ENCODE measurements at regions not wholly inside any gene's neighbourhood (a gene's known extent, or its start where the extent isn't known, plus 50 kb on each side); places are given as distances from the start of the nearest gene placed in this dataset.

DNA sequence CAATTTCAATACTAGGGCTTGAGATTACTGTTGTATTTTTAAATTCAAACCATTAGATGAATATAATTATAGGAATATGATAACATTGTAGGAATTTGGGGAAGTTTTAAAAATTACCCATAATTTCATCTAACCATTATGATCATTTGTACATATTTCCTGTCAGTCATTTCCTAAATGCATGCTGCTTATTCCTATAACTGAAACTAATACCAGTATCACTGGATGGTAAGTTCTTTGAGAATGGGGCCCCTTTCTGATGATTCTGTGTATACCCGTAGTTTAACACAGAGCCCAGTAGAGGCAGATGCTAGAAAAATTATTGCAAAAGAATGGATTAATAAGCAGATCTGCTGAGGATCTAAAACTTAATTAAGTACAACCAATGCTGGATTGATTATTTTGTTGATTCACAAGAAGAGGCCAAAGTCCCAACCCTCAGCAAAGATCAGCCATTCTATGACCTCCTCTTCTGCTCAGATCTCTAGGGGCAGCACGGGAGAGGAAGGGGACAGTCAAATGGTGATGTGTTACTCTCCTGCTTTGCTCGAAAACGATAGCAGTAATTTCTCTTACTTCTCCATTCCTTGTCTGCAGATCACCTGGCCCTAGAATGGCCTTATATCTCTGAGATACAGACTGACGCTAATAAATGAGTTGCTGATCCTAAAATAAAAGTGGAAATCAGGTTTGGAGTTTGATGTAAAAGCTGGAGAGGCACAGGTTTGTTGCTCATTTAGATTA is 69.5 kb upstream of the PELI1 start:
- Histone ChIP-seq H3K4me1 (replicated peaks in 1 of 2) (peaks cover 14 to 18% of the 10 kb centered on the region in 2 donors), H3K27ac (no peak overlapping the region), H3K4me3 (no peak overlapping the region)
- peak in 1 of 8 experiments; percentile 35 for ATAC-seq (replicated peaks in 6 of 8)
- in situ Hi-C loops (cut with MboI; ENCODE audit: low pct_unique_long_range_greater_than_20kb in 2 of 9, low sequenced_read_pairs in 9 of 9, unreplicated experiment in 9 of 9) = no loop called here
- 79 to 100% (median 85%) methylated on average over 1 to 5 of the region's 5 CpGs; no CpG with 5 or more reads in 1 of the 10 experiments for WGBS, 10 experiments

GRCh38 chr2:64214281-64215115 is 70.3 kb upstream of the PELI1 start:
- 11 to 59% (median 45%) methylated on average over 1 to 5 of the region's 5 CpGs for WGBS, 10 experiments

DNA sequence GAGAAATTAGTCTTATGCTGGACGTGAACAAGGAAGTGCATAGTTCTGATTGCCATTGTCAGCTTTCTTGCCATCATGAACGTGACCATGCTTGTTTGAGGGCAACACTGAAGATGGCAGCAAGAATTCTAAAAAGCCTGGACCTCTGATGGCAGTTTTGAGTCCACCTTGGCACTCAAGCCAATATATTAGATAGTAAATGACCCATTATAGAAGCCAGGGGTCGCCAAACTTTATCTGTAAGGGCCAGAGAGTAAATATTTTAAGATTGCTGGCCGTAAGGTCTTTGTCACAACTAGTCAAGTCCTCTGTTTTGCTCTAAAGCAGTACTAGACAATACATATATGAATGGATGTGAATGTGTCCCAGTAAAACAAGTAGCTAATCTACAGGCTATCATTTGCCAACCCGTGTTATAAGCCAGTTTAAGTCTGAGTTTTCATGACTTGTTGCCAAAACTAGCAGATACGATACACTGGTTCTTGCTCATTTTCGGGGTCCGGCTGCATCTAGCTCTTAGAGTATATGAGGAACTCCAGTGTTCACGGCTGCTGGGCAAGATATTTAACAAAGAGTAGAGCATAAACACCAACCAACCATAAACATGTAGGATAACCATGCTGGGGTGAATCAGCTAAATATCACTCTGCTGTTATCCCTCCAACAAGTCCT is 73.1 kb upstream of the PELI1 start:
- in situ Hi-C loops (cut with MboI; ENCODE audit: low pct_unique_long_range_greater_than_20kb in 2 of 9, low sequenced_read_pairs in 9 of 9, unreplicated experiment in 9 of 9) = no loop called here

More at GRCh38 chr2:64214281-64215115, 70.3 kb upstream of the PELI1 start:
- H3K4me3 ChIP-seq = no peak overlapping the region
- H3K4me1 ChIP-seq (replicated peaks in 1 of 2) = peaks cover 14 to 18% of the 10 kb centered on the region in 2 donors
- in situ Hi-C loops (cut with MboI; ENCODE audit: low pct_unique_long_range_greater_than_20kb in 2 of 9, low sequenced_read_pairs in 9 of 9, unreplicated experiment in 9 of 9) = no loop called here
- no peak overlapping the region for H3K27ac ChIP-seq
- ATAC-seq (replicated peaks in 6 of 8) = peak; percentile 53 to 87 (median 72)

GRCh38 chr2:64218137-64218802 is 74.0 kb upstream of the PELI1 start:
- in situ Hi-C loops (cut with MboI; ENCODE audit: low pct_unique_long_range_greater_than_20kb in 2 of 9, low sequenced_read_pairs in 9 of 9, unreplicated experiment in 9 of 9) = no loop called here
- Histone ChIP-seq H3K27ac (no peak overlapping the region), H3K4me1 (replicated peaks in 1 of 2) (peaks cover 49% of the 10 kb centered on the region in 2 donors), H3K4me3 (no peak overlapping the region)
- ATAC-seq (replicated peaks in 6 of 8) = peak in 1 of 8 experiments; percentile 16
- 14 to 100% (median 61%) methylated on average over 1 to 4 of the region's 4 CpGs; no CpG with 5 or more reads in 1 of the 10 experiments for WGBS, 10 experiments

More for the DNA sequence above, 73.1 kb upstream of the PELI1 start:
- 77 to 91% (median 83%) methylated on average over 5 to 8 of the region's 9 CpGs; no CpG with 5 or more reads in 3 of the 10 experiments for WGBS, 10 experiments
- Histone ChIP-seq H3K4me3 (no peak overlapping the region), H3K4me1 (replicated peaks in 1 of 2) (peaks cover 39 to 43% of the 10 kb centered on the region in 2 donors), H3K27ac (no peak overlapping the region)
- no peak for ATAC-seq (replicated peaks in 6 of 8)

- in situ Hi-C loops (cut with MboI; ENCODE audit: low pct_unique_long_range_greater_than_20kb in 2 of 9, low sequenced_read_pairs in 9 of 9, unreplicated experiment in 9 of 9) = no loop called here
- ATAC-seq (replicated peaks in 6 of 8) = no peak
- Histone ChIP-seq H3K4me1 (replicated peaks in 1 of 2) (peaks cover 43 to 44% of the 10 kb centered on the region in 2 donors), H3K4me3 (no peak overlapping the region), H3K27ac (no peak overlapping the region)
- WGBS, 10 experiments = 50 to 100% (median 80%) methylated on average over 1 to 2 of the region's 2 CpGs; no CpG with 5 or more reads in 2 of the 10 experiments
Observed at GRCh38 chr2:64219149-64219548, 74.9 kb upstream of the PELI1 start.

DNA sequence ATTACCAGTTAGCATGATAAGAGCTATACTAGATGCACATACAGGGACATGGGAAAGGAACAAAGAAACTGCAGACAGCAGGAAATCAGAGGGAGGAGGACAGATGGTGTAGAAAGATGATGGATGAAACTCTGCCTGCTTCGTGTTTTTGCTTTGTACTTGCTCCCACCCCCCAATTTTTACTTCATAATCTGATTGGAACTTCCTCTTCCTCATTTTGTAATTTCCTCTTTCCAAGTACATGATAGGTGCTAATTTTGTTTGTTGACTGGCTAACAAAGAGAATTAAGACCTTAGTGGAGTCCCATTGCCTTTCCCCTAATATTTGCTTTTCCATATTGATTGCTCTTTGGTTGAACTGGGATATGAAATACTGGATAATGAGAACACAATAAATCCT is 76.0 kb upstream of the PELI1 start:
- no peak for ATAC-seq (replicated peaks in 6 of 8)
- no peak overlapping the region for H3K4me3 ChIP-seq
- H3K4me1 ChIP-seq (replicated peaks in 1 of 2) = peaks cover 36 to 37% of the 10 kb centered on the region in 2 donors
- in situ Hi-C loops (cut with MboI; ENCODE audit: low pct_unique_long_range_greater_than_20kb in 2 of 9, low sequenced_read_pairs in 9 of 9, unreplicated experiment in 9 of 9) = no loop called here
- H3K27ac ChIP-seq = peak overlapping the region; percentile 2 to 41
- WGBS, 10 experiments = 0 to 80% (median 33%) methylated on average over 1 of the region's 1 CpG; no CpG with 5 or more reads in 4 of the 10 experiments

DNA sequence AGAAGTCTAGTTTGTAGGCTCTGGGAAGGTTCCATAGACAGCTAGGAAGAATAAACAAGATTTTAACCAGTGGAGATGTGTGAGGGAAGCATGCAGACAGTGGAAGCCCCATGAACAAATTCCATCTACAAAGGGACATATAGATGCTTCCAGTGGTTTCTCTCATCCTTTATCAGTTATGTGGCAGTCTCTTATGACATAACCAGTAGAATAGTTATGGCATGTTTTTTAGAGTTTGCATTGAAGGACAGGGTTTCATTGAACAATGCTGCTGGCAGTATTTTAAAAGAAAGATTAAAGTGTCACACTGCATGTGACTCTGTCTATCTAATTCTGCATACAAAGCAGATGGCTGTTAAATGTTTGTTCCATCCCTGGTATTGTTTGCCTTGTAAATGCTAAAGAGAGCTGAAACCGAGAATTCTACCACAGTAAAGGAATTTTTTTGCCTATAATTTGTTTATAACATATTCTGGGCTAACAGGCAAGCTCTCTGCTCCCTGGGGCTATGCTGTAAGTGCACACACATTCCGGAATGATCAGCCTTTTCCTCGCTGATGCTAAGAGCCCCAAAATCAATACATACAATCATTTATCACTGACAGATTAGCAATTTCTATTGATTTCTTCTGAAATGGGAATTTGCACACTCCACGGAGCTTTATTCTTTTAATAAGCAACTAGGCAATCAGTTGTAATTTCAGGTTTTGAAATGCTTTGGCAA is 76.8 kb upstream of the PELI1 start:
- 36 to 70% (median 45%) methylated on average over 1 to 4 of the region's 4 CpGs; no CpG with 5 or more reads in 1 of the 10 experiments for WGBS, 10 experiments
- peak in 6 of 8 experiments; percentile 54 to 87 (median 77) for ATAC-seq (replicated peaks in 6 of 8)
- in situ Hi-C loops (cut with MboI; ENCODE audit: low pct_unique_long_range_greater_than_20kb in 2 of 9, low sequenced_read_pairs in 9 of 9, unreplicated experiment in 9 of 9) = no loop called here
- Histone ChIP-seq H3K4me1 (replicated peaks in 1 of 2) (peaks cover 36 to 37% of the 10 kb centered on the region in 2 donors), H3K4me3 (no peak overlapping the region), H3K27ac (peak overlapping the region; percentile 73 to 82)

DNA sequence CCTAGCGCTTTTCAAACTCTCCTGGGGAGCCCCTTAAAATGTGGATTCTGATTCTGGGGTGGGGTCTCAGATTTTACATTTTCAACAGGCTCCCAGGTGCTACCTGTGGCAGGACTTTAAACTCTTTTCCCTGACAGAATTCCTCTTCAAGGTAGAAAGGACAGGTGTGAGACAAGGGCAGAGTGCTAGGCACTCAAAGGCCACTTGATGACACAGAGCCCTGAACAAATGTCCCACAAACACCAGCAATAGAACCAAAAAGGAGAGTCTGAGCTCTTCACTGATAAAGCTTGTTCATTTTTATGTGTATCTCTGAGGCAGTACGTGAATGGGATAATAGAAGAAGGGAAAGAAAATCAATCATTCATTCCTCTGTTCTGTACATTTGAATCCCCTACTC is 77.7 kb upstream of the PELI1 start:
- peak in 1 of 8 experiments; percentile 8 for ATAC-seq (replicated peaks in 6 of 8)
- Histone ChIP-seq H3K4me1 (replicated peaks in 1 of 2) (peaks cover 36 to 37% of the 10 kb centered on the region in 2 donors), H3K4me3 (no peak overlapping the region), H3K27ac (peak overlapping the region; percentile 23 to 82)
- in situ Hi-C loops (cut with MboI; ENCODE audit: low pct_unique_long_range_greater_than_20kb in 2 of 9, low sequenced_read_pairs in 9 of 9, unreplicated experiment in 9 of 9) = no loop called here
- 75 to 92% (median 84%) methylated on average over 1 to 2 of the region's 2 CpGs; no CpG with 5 or more reads in 4 of the 10 experiments for whole genome bisulfite sequencing, 10 experiments

DNA sequence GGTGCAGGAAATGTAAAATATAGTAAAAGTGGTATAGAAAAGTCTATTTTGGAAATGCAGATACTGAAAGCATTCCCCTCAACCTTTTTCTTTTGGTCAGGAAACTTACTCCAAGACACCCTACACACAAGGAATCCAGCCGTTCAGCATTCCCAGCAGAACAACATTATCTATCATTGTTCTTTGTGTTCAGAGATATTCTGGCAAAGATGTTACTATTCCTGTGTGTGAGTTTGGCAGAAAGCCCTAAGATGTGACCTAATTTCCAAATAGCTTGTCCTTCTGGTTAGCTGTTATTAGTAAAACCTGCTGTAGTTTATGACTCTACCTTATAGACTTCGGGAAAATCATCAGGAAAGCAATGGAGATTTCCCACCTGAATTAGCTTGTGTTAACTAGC is 78.1 kb upstream of the PELI1 start:
- peak in 1 of 8 experiments; percentile 56 for ATAC-seq (replicated peaks in 6 of 8)
- no peak overlapping the region for H3K4me3 ChIP-seq
- peak overlapping the region in 1 of 2 donors; percentile 82 for H3K27ac ChIP-seq
- WGBS, 10 experiments = 14 to 100% (median 75%) methylated on average over 1 to 2 of the region's 2 CpGs; no CpG with 5 or more reads in 2 of the 10 experiments
- peaks cover 39 to 40% of the 10 kb centered on the region in 2 donors for H3K4me1 ChIP-seq (replicated peaks in 1 of 2)
- in situ Hi-C loops (cut with MboI; ENCODE audit: low pct_unique_long_range_greater_than_20kb in 2 of 9, low sequenced_read_pairs in 9 of 9, unreplicated experiment in 9 of 9) = no loop called here

DNA sequence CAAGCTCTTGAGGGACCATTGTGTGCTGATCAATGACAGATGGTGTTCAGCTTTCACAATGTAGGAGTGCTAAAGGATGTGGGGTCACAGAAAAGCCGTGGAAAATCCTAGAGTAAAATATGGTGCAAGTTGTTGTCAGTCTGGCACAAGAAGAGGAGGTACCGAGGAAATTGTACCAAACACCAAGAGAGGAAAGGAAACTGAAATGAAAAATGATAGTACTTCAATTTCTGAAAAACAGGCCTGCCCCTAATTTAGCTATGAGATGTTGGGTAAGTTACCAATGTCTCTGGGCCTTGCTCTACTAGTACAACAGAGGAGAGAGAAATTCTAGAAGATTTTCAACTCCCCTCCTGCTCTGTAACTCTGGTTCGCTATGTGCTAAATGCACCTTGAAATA is 78.8 kb upstream of the PELI1 start:
- peak overlapping the region in 1 of 2 donors; percentile 26 for H3K27ac ChIP-seq
- 0 to 85% (median 50%) methylated on average over 1 to 3 of the region's 3 CpGs; no CpG with 5 or more reads in 3 of the 10 experiments for whole genome bisulfite sequencing, 10 experiments
- H3K4me1 ChIP-seq (replicated peaks in 1 of 2) = peaks cover 43 to 45% of the 10 kb centered on the region in 2 donors
- H3K4me3 ChIP-seq = no peak overlapping the region
- in situ Hi-C loops (cut with MboI; ENCODE audit: low pct_unique_long_range_greater_than_20kb in 2 of 9, low sequenced_read_pairs in 9 of 9, unreplicated experiment in 9 of 9) = no loop called here
- ATAC-seq (replicated peaks in 6 of 8) = peak in 1 of 8 experiments; percentile 3

DNA sequence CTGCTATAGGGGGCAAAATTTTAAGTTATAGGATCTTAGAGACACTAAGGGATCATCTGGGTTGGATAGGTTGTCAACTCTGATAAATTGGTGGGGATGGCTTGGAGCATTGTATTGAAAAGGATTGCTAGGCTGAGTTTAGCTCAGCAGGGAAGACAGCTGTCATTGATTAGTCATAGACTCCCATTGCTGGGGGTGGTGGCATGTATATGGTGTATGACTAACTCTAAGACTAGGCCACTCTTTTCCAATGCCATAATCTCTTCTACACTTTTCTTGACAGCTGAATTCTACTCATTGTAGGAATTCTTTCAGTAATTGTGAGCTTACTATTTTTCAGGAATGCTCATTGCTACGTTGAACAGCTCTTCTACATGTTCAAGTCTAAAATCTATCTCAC is 81.3 kb upstream of the PELI1 start:
- in situ Hi-C loops (cut with MboI; ENCODE audit: low pct_unique_long_range_greater_than_20kb in 2 of 9, low sequenced_read_pairs in 9 of 9, unreplicated experiment in 9 of 9) = no loop called here
- peak in 2 of 8 experiments; percentile 8 to 11 for ATAC-seq (replicated peaks in 6 of 8)
- H3K4me1 ChIP-seq (replicated peaks in 1 of 2) = peaks cover 41 to 47% of the 10 kb centered on the region in 2 donors
- H3K27ac ChIP-seq = no peak overlapping the region
- H3K4me3 ChIP-seq = no peak overlapping the region
- 40 to 100% (median 80%) methylated on average over 1 of the region's 1 CpG; no CpG with 5 or more reads in 4 of the 10 experiments for WGBS, 10 experiments

DNA sequence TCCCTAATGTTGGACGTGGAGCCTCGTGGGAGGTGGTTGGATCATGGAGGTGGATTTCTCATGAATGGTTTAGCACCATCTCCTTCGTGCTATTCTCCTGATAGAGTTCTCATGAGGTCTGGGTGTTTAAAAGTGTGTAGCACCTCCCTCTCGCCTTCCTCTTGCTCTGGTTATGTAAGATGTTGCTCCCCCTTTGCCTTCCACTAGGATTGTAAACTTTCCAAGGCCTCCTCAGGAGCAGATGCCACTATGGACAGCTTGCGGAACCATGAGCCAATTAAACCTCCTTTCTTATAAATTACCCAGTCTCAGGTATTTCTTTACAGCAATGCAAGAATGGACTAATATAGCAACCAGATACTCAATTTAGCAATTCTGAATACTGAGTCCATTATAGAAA is 82.4 kb upstream of the PELI1 start:
- no peak for ATAC-seq (replicated peaks in 6 of 8)
- H3K27ac ChIP-seq = no peak overlapping the region
- H3K4me3 ChIP-seq = no peak overlapping the region
- peaks cover 31 to 36% of the 10 kb centered on the region in 2 donors for H3K4me1 ChIP-seq (replicated peaks in 1 of 2)
- WGBS, 10 experiments = 60 to 100% (median 92%) methylated on average over 1 to 5 of the region's 5 CpGs
- in situ Hi-C loops (cut with MboI; ENCODE audit: low pct_unique_long_range_greater_than_20kb in 2 of 9, low sequenced_read_pairs in 9 of 9, unreplicated experiment in 9 of 9) = no loop called here
